ENCODE measurements at regions not wholly inside any gene's neighbourhood (a gene's known extent, or its start where the extent isn't known, plus 50 kb on each side); places are given as distances from the start of the nearest gene placed in this dataset.

GRCh38 chr7:131613909-131614308, 57.5 kb upstream of the PODXL start:
- intact Hi-C loops (cut with micrococcal nuclease; ENCODE audit: unreplicated experiment), result no loop called here
- H3K27ac ChIP-seq, result no peak overlapping the region
- no peak overlapping the region for H2AFZ ChIP-seq
- no peak overlapping the region for H3K4me2 ChIP-seq
- H4K20me1 ChIP-seq (ENCODE audit: insufficient read depth), result no peaks in the 10 kb centered on the region
- no peak for TF ChIP-seq EZH2 (IDR thresholded peaks at IDR 0.05; ENCODE audit: low read depth)
- TF ChIP-seq, protein P1, sequence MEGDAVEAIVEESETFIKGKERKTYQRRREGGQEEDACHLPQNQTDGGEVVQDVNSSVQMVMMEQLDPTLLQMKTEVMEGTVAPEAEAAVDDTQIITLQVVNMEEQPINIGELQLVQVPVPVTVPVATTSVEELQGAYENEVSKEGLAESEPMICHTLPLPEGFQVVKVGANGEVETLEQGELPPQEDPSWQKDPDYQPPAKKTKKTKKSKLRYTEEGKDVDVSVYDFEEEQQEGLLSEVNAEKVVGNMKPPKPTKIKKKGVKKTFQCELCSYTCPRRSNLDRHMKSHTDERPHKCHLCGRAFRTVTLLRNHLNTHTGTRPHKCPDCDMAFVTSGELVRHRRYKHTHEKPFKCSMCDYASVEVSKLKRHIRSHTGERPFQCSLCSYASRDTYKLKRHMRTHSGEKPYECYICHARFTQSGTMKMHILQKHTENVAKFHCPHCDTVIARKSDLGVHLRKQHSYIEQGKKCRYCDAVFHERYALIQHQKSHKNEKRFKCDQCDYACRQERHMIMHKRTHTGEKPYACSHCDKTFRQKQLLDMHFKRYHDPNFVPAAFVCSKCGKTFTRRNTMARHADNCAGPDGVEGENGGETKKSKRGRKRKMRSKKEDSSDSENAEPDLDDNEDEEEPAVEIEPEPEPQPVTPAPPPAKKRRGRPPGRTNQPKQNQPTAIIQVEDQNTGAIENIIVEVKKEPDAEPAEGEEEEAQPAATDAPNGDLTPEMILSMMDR (conservative IDR thresholded peaks at IDR 0.05), result no peak
- H3K79me2 ChIP-seq (ENCODE audit: low read depth), result no peaks in the 10 kb centered on the region
- H3K4me1 ChIP-seq (replicated peaks; ENCODE audit: insufficient read depth), result peaks cover 1% of the 10 kb centered on the region; the same call in 1 of the 2 replicates
- ChIA-PET CTCF (no interaction called here), POLR2A (ENCODE audit: unreplicated experiment) (no interaction called here)
- H3K9me3 ChIP-seq (ENCODE audit: insufficient read depth, low read depth), result no peaks in the 10 kb centered on the region
- no TSS peak for BruUV-seq (replicated peaks)
- 0 out of 2 replicates have a peak, but pooled peaks cover 3% of the 10 kb centered on the region for H3K9me2 ChIP-seq (ENCODE audit: insufficient read depth)
- no peaks in the 10 kb centered on the region for H3F3A ChIP-seq (ENCODE audit: insufficient read depth, low read depth)
- no peaks in the 10 kb centered on the region for H3K27me3 ChIP-seq (ENCODE audit: insufficient read depth, low read depth)
- H3K36me3 ChIP-seq (ENCODE audit: low read depth), result no peaks in the 10 kb centered on the region
- no peak for DNase-seq
- no peak overlapping the region for H3K4me3 ChIP-seq

- Histone ChIP-seq H2AFZ (no peak overlapping the region), H3K4me3 (no peak overlapping the region), H3K27me3 (ENCODE audit: insufficient read depth, low read depth) (no peaks in the 10 kb centered on the region), H3K36me3 (ENCODE audit: low read depth) (no peaks in the 10 kb centered on the region), H3K4me1 (replicated peaks; ENCODE audit: insufficient read depth) (peaks cover 30% of the 10 kb centered on the region), H3K9me3 (ENCODE audit: insufficient read depth, low read depth) (no peaks in the 10 kb centered on the region), H3K79me2 (ENCODE audit: low read depth) (no peaks in the 10 kb centered on the region), H3K9me2 (ENCODE audit: insufficient read depth) (0 out of 2 replicates have a peak, but pooled peaks cover 3% of the 10 kb centered on the region), H3F3A (ENCODE audit: insufficient read depth, low read depth) (peaks cover 25% of the 10 kb centered on the region), H3K4me2 (no peak overlapping the region), H4K20me1 (ENCODE audit: insufficient read depth) (no peaks in the 10 kb centered on the region), H3K27ac (no peak overlapping the region)
- TF ChIP-seq EZH2 (IDR thresholded peaks at IDR 0.05; ENCODE audit: low read depth), result no peak
- TF ChIP-seq, protein P1 (conservative IDR thresholded peaks at IDR 0.05), result no peak
- ChIA-PET CTCF (no interaction called here), POLR2A (ENCODE audit: unreplicated experiment) (no interaction called here)
- no TSS peak for BruUV-seq (replicated peaks)
- no peak for DNase-seq
- intact Hi-C loops (cut with micrococcal nuclease; ENCODE audit: unreplicated experiment), result no loop called here
Observed at GRCh38 chr7:131610007-131610406, 53.6 kb upstream of the PODXL start.

- Histone ChIP-seq H2AFZ (no peak overlapping the region), H3K36me3 (ENCODE audit: low read depth) (no peaks in the 10 kb centered on the region), H3K9me3 (ENCODE audit: insufficient read depth, low read depth) (no peaks in the 10 kb centered on the region), H3K27ac (no peak overlapping the region), H3K9me2 (ENCODE audit: insufficient read depth) (0 out of 2 replicates have a peak, but pooled peaks cover 3% of the 10 kb centered on the region), H3F3A (ENCODE audit: insufficient read depth, low read depth) (peaks cover 40% of the 10 kb centered on the region), H4K20me1 (ENCODE audit: insufficient read depth) (no peaks in the 10 kb centered on the region), H3K27me3 (ENCODE audit: insufficient read depth, low read depth) (no peaks in the 10 kb centered on the region), H3K79me2 (ENCODE audit: low read depth) (no peaks in the 10 kb centered on the region), H3K4me1 (replicated peaks; ENCODE audit: insufficient read depth) (peaks cover 42% of the 10 kb centered on the region), H3K4me2 (no peak overlapping the region), H3K4me3 (no peak overlapping the region)
- ChIA-PET CTCF (no interaction called here), POLR2A (ENCODE audit: unreplicated experiment) (no interaction called here)
- no peak for DNase-seq
- no peak for TF ChIP-seq EZH2 (IDR thresholded peaks at IDR 0.05; ENCODE audit: low read depth)
- TF ChIP-seq, protein P1 (conservative IDR thresholded peaks at IDR 0.05), result no peak
- intact Hi-C loops (cut with micrococcal nuclease; ENCODE audit: unreplicated experiment), result no loop called here
- no TSS peak for BruUV-seq (replicated peaks)
Observed at GRCh38 chr7:131608116-131608500, 51.7 kb upstream of the PODXL start.
